NCI-H226 (cell line): ENCODE measurements at regions not wholly inside any gene's neighbourhood (a gene's known extent, or its start where the extent isn't known, plus 50 kb on each side); places are given as distances from the start of the nearest gene placed in this dataset.
"Not testable (repeated sequence)": the region's sequence is repeated elsewhere in the genome, so short reads cannot be mapped to it uniquely, and the experiment has no call there.

Experiments
- DNase-seq: peaks from one replicate; pipeline ENCODE4 v3.0.0-alpha.2; 2015

GRCh38 chr17:83192161-83192788 is 112.9 kb downstream of the METRNL start:
- DNase-seq = no peak

- DNase-seq = not testable (repeated sequence)
Observed at GRCh38 chr17:83192789-83193335, 113.5 kb downstream of the METRNL start.

- DNase-seq = no peak
Observed at GRCh38 chr17:83193336-83194185, 114.2 kb downstream of the METRNL start.

GRCh38 chr17:83194186-83194561 is 114.8 kb downstream of the METRNL start:
- DNase-seq = no peak

GRCh38 chr17:83194761-83195329 is 115.4 kb downstream of the METRNL start:
- DNase-seq = no peak

GRCh38 chr17:83195330-83196023 is 116.1 kb downstream of the METRNL start:
- DNase-seq = peak; percentile 16

- DNase-seq = no peak
Observed at GRCh38 chr17:83196024-83196365, 116.6 kb downstream of the METRNL start.

- DNase-seq = no peak
Observed at GRCh38 chr17:83196366-83196765, 117.0 kb downstream of the METRNL start.

GRCh38 chr17:83196973-83197880 is 117.8 kb downstream of the METRNL start:
- DNase-seq = no peak

GRCh38 chr17:83198366-83199341 is 119.2 kb downstream of the METRNL start:
- DNase-seq = no peak

- DNase-seq = no peak
Observed at GRCh38 chr17:83199500-83200201, 120.2 kb downstream of the METRNL start.

GRCh38 chr17:83200231-83200699 is 120.9 kb downstream of the METRNL start:
- no peak for DNase-seq

- DNase-seq = no peak
Observed at GRCh38 chr17:83200751-83201150, 121.3 kb downstream of the METRNL start.

GRCh38 chr17:83201206-83202001 is 122.0 kb downstream of the METRNL start:
- no peak for DNase-seq

GRCh38 chr17:83202002-83203000 is 122.9 kb downstream of the METRNL start:
- no peak for DNase-seq

GRCh38 chr17:83203073-83203471 is 123.7 kb downstream of the METRNL start:
- no peak for DNase-seq

GRCh38 chr17:83203472-83204221 is 124.2 kb downstream of the METRNL start:
- DNase-seq = no peak
